GM04504 (cell line): ENCODE measurements at regions not wholly inside any gene's neighbourhood (a gene's known extent, or its start where the extent isn't known, plus 50 kb on each side); places are given as distances from the start of the nearest gene placed in this dataset.
A peak's percentile ranks its signal among the peaks of the same experiment; 100 is the strongest.

ENCODE experiments used
- DNase-seq: peaks from one replicate; pipeline ENCODE4 v3.0.0-alpha.2; 2012; ENCODE audit warnings: low read depth

DNA sequence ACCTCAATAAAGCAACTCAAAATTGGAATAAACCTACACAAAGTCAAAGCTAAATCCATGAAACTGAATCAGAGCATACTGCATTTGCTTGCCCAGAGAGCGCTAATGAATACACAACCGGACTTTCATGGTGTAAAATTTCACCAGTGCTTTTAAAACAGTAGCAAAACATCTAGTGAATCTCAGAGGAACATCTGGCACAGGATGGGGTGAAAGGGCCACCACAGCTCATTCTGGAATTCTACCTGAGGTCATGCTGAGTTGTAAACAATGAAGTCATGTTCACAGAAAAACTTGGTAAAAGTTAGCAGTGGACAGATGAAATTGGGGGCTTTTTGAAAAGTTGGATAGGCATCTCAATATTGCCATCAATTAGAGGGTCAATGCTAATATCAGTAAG lies 125.6 kb upstream of the STXBP5 start:
- DNase-seq: no peak

DNA sequence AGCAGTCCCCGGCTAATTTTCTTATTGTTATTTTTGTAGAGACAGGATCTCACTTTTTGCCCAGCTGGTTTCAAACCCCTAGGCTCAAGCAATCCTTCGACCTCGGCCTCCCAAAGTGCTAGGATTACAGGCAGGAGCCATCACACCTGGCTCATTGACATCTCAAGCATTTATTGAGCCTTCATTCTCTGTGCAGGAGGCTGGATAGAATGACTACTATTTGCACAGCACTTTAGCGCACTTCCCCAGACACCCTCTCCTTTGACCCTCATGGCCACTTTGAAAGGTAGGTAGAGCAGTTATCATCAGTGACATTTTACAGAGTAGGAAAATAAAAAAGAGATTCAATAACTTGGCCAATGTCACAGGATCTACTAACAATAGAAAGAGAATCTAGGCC lies 124.0 kb upstream of the STXBP5 start:
- no peak for DNase-seq

DNA sequence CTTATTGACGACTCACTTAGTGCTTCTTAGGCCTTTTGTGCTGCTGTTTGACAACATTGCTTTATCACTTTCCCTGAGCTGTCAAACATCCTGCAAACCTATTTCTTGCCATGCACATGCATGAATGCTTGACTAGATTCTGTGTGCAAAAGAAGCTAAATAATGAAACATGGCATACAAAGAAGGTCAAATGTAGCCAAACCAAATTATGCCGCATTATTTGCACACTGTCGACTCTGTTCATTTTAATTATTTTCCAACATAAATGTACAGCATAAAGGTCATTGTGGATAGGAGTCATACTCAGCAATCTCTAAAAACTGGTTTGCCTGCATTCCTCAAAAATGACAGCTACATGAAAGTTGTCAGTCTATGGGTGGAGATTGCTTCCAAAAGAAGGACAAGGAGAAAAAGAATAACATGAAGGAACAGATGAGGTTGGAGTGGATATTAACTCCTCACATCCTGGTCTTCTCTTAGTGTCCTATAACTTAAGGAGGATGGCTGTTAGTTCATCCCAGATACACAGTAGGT lies 123.1 kb upstream of the STXBP5 start:
- DNase-seq: no peak

DNA sequence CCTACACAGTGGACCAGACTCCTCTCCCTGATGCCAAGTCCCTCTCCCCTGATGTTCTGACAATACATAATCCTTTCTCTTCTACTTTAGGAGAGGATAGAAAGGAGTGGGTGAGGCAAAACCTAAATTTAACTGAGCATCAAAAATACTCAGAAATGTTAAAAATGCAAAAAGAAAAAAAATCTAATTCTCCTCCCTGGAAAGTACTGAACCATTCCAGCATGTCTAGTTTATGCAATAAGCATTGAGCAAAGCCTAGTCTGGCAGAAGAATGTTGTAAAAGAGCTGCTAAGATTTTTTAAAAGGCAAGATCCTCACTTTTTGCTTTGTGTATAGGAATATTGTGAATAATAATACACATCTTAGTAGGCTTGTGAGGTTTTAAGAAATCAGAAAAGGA lies 116.6 kb upstream of the STXBP5 start:
- no peak for DNase-seq

DNA sequence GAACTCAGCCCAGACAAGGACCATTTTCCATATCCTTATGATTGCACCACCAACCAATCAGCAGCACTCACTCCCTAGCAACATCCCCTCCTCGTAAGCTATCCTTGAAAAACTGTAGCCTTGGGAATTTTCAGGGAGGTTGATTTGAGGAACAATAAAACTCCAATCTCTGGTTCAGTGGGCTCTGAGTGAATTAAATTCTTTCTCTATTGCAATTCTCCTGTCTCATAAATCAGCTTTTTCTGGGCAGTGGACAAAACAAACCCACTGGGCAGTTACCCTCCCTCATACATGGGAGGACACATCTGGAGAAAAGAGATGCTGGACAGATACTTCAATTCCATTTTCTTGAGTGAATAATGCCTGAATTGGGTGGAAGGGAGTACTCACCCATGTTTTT lies 115.4 kb upstream of the STXBP5 start:
- DNase-seq: no peak

DNA sequence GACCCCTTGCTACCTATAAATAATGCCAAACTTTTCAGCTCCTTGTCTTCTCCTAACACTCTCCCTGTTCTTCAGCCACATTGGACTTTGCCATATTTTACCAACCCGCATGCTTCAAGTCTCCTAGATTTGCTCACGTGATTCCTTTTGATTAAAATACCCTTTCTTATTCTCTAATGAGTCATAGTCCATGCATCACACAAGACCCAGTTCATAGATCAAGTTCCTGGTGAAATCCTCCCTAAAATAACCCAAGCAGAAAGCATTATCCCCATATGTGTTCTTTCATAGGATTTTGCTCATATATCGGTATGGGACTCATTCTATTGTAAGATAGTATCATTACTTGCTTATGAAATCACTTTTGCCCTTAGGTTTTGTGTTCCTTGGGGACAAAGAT lies 108.9 kb upstream of the STXBP5 start:
- no peak for DNase-seq

DNA sequence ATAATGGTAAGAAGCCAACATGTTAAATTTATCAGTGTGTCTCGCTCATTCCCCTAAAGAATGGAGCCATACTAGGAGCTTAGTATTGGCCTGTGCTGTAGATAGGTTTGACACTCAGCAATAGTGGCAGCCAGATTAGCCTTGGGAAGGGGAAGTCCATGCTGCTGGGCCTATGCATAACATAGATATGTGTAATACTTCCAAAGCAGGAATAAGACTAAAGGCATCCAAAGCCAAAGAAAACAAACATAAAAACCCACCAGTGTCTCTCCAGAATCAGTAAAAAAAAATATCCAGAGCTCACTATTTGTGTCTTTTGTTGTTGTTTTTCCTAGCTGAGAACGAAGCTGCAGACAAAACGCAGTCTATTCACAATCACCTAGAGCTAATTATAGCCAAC lies 104.2 kb upstream of the STXBP5 start:
- no peak for DNase-seq

DNA sequence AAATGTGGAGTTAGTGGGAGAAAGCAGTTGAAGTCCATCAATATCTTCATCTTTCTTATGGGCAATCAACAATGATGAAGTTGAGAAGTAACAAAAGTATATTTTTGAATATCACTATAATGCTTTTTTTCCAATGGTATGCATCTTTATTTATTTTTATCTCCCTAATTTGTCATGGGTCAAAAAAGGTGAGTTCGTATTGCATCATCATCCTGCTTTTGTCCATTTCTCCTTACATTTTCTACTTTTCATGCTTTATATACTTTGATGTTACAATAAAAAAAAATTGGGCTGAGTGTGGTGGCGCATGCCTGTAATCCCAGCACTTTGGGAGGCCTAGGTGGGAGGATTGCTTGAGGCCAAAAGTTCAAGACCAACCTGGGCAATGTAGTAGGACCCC lies 101.2 kb upstream of the STXBP5 start:
- no peak for DNase-seq

DNA sequence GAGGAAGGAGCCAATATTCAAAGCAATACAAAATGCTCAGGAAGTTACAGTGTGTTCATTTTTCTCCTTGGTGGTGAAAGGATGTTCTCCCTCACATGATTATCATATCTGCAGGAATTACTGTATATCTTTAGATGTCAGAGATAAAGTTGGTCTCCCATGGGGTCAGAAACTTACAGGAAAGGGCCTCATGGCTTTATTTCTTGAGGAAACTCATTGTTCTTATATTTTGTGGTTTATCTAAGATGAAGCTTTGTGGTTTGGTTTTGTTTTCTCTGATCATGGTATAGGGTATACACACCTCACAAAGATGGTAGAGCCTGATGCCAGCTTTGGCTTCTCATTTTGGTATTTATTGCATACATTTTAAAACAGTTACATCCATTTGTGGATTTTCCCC lies 100.5 kb upstream of the STXBP5 start:
- no peak for DNase-seq

DNA sequence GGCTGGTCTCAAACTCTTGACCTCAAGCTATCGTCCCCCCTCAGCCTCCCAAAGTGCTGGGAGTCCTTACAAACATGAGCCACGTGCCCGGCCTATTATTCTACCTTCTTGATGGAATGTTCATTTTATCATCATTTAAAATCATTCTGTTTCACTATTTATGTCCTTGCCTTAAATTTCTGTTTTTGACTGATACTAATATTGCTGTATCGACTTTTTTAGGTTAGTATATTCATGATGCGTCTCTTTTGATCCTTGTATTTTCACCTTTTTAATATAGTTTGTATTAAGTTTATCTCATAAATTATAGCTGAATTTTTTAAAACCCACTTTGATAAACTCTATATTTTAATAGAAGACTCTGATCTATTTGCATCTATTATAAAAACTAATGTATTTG lies 98.4 kb upstream of the STXBP5 start:
- DNase-seq: no peak

DNA sequence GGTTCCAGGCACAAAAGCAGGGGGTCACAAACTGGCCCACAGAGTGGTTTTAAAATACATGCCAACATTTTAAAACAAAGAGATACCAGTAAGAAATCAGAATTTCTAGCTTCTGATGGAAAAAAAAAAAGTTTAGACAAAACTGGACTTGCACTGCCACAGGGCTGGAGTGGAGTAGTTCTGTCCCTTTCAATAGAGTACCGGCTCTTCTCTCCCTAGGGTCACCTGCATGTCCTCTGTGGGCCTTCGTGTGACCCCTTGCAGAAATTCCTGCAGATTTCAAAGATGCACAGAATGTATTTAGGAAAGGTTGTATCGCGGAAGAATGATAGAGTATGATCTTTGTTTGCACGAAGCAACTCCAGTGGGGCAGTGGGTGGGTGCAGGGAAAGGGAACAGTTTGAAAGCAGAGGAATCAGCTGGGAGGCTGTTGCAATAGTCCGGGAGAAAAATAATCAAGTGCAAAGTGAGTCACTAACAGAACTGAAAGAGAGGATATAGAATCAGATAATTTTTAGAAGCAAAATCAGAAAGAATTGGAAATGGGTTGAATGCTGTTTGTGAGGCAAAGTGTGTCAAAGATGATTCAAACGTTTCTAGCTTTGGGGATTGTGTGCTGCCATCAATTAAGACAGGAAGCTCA lies 97.3 kb upstream of the STXBP5 start:
- no peak for DNase-seq

DNA sequence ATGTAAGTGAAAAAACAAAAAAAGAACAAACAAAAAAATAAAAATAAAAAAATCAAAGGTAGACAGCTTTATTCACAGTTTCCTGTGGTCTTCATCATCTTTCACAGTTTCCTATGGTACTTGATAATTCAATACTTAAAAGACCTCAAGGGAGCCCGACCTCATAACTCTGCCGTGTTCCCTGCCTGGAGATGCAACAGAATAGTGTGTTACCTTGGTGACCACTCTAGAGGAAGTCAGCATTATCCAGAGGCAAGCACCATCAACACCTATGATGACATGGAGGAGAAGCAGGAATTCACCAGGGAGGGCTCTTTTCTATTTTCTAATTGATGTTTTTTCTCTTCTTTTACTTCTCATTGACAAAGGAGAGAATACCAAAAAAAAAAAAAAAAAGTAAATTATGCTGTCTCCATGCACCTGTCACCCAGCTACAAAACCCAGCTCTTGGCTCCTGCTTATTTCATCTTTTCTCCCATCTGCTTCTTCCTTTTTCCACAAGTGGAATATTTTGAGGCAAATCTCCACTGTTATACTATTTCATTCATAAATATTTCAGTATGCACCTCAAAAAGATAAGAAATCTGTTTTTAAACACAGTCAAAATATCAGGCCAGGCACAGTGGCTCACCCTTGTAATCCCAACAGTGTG lies 95.8 kb upstream of the STXBP5 start:
- no peak for DNase-seq

DNA sequence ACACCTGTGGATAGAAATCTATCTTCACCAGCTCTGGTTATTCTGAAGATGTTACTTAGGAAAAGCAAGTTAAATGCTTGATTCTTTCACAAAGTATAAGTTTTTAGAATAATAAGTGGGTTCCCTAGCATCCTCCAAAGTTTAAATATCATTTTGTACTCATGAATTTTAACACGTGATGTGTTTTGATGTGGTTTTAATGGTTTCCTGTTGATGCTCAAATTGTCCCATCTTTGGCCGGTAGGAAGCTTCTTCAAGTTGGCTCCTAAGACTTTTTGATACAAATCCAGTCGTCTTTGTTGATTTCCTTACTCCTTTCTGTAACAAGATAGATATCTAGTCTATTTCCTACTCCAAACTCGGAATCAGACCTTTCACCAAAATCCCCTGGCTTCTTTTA lies 94.5 kb upstream of the STXBP5 start:
- DNase-seq: no peak

DNA sequence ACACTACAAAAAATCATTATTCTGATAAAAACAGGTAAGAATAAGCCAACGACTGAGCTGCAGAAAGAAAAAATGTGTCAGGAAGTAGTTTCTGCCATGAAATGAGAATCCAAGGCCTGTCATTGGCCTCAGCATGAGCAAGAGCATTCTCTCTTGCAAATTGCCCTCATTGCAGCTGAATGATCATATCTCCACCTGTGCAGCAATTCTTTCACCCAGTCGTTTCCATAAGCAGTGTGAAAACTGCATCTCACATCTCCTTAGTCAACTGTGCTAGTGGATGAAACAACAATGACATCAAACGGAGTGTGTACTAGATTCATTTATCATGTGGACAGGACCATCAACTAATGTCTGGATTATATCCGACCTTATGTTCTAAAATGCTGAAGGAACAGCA lies 88.2 kb upstream of the STXBP5 start:
- no peak for DNase-seq

DNA sequence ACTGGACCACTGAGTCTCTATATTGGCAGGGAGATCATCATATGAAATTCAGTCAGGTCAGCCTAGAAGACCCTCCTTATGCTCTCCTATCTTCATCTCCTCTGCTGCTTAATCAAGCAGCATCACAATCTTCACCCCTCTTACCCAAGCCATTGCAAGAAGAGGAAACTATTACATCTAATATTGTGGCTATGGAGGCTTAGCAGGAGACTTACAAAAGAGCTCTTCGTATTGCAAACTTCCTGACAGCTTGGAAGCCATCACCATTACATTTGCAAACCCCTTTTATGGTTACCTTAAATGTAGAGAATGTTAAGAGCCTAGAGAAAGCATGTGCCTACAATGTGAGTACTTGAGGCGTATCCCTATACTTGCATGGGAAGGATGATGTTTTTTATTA lies 87.2 kb upstream of the STXBP5 start:
- DNase-seq: no peak

DNA sequence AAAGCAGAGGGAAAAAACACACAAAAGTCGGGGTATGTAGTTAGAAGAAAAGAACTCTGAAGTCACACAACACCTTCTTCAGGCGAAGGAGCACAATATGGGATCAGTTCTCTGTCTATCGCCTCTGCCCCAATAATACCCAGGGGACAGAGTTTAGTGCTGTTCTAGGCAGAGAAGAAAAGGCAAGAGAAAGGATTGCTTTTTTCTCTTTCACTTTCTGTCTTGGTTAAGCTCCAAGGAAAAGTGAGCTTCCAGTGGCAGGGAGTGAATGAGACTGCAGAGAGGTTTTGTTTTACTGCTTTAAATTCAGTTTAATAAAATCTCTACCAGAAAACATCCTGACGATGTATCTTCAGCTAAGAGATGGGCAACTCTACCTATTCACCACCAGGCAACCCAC lies 86.6 kb upstream of the STXBP5 start:
- DNase-seq: no peak

DNA sequence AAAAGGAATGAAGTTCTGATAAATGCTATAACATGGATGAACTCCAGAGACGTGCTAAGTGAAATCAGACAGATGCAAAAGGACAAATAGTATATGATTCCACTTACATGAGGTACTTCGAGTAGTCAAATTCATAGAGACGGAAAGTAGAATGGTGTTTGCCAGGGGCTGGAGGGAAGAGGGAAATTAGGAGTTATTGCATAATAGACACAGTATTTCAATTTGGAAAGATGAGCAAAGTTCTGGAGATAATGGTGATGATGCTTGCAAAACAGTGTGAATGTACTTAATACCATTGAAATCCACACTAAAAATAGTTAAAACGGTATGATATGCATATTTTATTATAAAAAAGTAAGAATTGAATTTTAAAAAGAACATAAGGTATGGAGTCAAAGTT lies 84.9 kb upstream of the STXBP5 start:
- no peak for DNase-seq

DNA sequence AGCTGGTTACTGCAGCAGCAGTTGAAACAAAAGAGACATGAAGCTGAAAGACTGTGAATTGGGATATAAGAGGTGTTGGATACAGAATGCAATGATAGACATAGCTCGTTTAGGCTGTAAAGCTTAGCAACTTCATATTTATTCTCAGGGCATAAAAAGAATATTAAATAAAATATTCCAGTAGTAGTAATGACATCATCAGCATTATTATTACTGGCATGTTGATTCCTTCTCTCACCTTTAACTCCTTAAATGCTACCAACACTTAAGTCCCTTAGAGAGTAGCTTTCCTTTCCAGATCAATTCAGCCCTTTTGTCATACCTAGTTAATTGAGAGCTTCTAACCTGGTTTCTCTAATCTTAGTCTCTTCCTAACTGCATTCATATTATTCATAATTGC lies 81.4 kb upstream of the STXBP5 start:
- no peak for DNase-seq

DNA sequence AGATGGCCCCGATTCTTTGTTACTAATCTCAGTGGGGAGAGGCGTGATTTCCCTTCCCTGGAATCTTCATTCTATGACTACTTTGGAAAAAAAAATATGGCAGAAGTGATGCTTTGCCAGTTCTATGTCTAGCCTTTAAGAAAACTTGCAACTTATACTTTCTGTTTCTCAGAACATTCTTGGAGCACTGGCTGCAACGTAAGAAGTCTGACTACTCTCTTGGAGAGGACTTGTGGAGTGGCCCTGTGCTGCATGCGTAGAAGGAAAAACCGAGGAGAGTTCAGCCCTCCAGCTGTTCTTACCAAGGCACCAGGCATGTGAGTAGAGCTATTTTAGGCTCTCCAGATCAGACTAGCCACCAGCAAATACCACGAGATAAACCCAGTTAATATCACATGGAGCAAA lies 77.6 kb upstream of the STXBP5 start:
- DNase-seq: no peak

DNA sequence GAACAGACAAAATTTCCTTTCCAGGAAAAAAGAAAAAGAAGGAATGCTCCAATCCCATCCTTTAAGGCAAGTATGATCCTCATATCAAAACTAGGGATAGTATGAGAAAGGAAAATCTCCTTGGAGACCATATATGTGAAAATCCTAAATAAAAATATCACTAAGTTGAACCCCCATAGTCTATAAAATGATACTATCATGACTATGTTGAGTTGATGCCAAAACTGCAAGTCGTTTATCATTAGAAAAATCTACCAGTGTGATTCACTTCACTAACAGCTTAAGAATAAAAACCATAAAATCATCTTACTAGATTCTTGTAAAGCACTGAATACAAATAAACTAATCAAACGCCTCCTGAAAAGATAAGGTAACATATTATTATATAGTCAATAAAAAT lies 76.6 kb upstream of the STXBP5 start:
- DNase-seq: peak; percentile 12

DNA sequence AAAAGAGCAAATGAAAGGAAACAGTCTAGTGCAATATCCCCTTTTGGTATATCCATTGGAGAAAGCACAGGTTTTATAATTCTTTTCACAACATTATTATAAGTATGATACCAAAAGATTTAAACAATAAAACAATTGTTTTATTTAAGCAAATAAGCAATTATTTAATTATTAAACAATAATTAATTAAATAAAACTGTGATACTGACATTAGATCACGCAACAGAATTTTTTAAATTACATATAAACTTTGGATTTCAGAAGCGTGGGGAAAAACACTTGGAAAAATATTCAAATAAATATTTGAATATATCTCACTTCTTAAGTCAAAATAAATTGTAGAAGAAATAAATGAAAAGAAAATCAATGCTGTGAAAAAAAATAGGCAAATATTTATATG lies 76.2 kb upstream of the STXBP5 start:
- DNase-seq: no peak

DNA sequence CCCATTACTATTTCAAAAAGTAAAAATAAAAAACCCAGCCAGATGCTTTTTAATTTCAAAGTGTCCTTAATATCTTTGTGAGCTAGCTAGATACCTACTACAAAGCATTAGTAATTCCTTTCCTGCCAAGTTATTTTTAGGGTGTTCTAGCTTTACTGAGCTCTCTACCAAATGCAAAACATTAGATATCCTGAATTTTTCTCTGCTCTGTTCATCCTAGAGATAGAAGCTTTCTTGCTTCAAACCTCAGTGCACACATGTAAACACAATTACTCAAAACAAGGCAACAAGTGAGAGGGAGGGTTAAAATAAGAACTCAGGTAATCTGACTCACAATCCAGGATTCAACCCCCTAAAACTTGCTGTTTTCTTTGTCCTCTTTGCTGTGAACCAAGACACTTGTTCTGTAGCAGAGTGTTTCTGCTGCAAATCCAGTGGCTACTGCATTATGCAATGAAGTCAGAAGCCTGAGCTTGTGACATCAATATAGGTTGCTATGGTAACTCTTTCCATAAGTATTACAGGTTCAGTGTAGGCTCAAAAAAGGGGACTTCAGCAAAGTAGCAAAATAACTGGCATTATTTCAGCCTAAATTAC lies 72.6 kb upstream of the STXBP5 start:
- DNase-seq: no peak

DNA sequence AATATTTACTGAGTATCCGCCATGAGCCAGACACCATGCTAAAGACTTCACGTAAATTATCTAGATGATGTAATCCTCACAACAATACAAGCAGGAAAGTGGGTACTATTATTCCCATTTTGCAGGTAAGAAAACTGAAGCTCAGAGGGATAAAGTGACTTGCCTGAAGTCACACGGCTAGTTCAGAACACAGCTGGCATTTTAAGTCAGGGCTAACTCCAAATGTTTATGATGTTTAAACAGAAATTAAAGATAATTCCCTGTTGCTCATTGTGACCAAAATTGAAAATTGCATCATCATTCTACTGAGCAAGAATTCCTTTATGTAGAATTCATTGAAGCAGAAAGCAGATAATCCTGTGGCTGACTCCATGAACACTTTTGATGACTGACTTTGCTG lies 71.3 kb upstream of the STXBP5 start:
- DNase-seq: no peak

DNA sequence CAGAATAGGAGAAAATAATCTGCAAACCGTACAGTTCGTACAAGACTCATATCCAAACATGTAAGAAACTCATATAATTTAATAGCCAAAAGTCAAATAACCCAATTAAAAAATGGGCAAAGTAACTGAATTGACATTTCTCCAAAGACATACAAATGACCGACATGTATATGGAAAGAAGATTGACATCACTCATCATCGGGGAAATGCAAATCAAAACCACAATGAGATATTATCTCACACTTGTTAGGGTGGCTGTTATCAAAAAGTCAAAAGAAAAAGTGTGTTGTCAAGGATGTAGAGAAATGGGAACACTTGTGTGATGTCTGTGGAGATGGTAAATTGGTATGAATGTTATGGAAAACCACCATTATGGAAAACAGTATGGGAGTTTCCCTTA lies 70.5 kb upstream of the STXBP5 start:
- no peak for DNase-seq
